Prostate gland (tissue), 2 donors: ENCODE measurements at regions not wholly inside any gene's neighbourhood (a gene's known extent, or its start where the extent isn't known, plus 50 kb on each side); places are given as distances from the start of the nearest gene placed in this dataset.

ENCODE experiments used
- CTCF ChIP-seq, 4 experiments: fragments of 200-600 bp in 2 of 4; fragments of 450-650 bp in 2 of 4; sonication (generic) in 2 of 4; IDR thresholded peaks; 1 replicate in 3 of 4; 2 replicates in 1 of 4; pipeline ENCODE4 v1.5.1; 2016 to 2019; ENCODE audit warnings: antibody characterized with exemption in 4 of 4, mild to moderate bottlenecking in 2 of 4, moderate library complexity in 2 of 4
- POLR2A ChIP-seq: fragments of 450-650 bp; IDR thresholded peaks from one replicate; pipeline ENCODE4 v1.6.1; 2016; ENCODE audit warnings: antibody characterized with exemption, mild to moderate bottlenecking

- TF ChIP-seq CTCF (IDR thresholded peaks at IDR 0.05) (no peak), POLR2A (no peak)
Measured at GRCh38 chr1:110779636-110780035, 93.3 kb upstream of the CD53 start.
